Neural cell (in vitro differentiated cells): ENCODE measurements at regions not wholly inside any gene's neighbourhood (a gene's known extent, or its start where the extent isn't known, plus 50 kb on each side); places are given as distances from the start of the nearest gene placed in this dataset.

Source experiments
- CTCF ChIP-seq: fragments of 450-650 bp; IDR thresholded peaks from 2 replicates; pipeline ENCODE4 v1.5.1; 2014; ENCODE audit warnings: antibody characterized with exemption, mild to moderate bottlenecking, moderate library complexity; ENCODE audit not compliant: poor library complexity, severe bottlenecking
- EP300 ChIP-seq: fragments of 450-650 bp; conservative IDR thresholded peaks from 2 replicates; pipeline ENCODE4 v1.6.1; 2014; ENCODE audit warnings: antibody characterized with exemption, mild to moderate bottlenecking, moderate library complexity; ENCODE audit not compliant: poor library complexity, severe bottlenecking
- EZH2 ChIP-seq: fragments of 200-600, 300-800 bp; shearing (Covaris generic), sonication (generic); IDR thresholded peaks from 2 replicates; pipeline ENCODE4 v1.6.1; 2014; ENCODE audit warnings: antibody characterized with exemption, low read length, borderline replicate concordance, mild to moderate bottlenecking; ENCODE audit not compliant: insufficient read depth, poor library complexity, severe bottlenecking
- POLR2AphosphoS5 ChIP-seq: IDR thresholded peaks from 2 replicates; pipeline ENCODE4 v1.6.1; 2012
- RAD21 ChIP-seq: fragments of 450-650 bp; conservative IDR thresholded peaks from 2 replicates; pipeline ENCODE4 v1.6.1; 2014; ENCODE audit warnings: antibody characterized with exemption, mild to moderate bottlenecking, moderate library complexity
- REST ChIP-seq: IDR thresholded peaks from 2 replicates; pipeline ENCODE4 v1.6.1; 2012; ENCODE audit warnings: borderline replicate concordance
- SMC3 ChIP-seq: fragments of 450-650 bp; conservative IDR thresholded peaks from 2 replicates; pipeline ENCODE4 v1.6.1; 2014; ENCODE audit warnings: antibody characterized with exemption, mild to moderate bottlenecking, moderate library complexity; ENCODE audit not compliant: poor library complexity
- TAF1 ChIP-seq: IDR thresholded peaks from 2 replicates; pipeline ENCODE4 v1.6.1; 2012; ENCODE audit warnings: low read depth

GRCh38 chr13:69168436-69168835, 939.2 kb upstream of the ATXN8OS start:
- TF ChIP-seq EP300 (no peak), CTCF (no peak), SMC3 (no peak), REST (no peak), POLR2AphosphoS5 (no peak), TAF1 (no peak), EZH2 (no peak), RAD21 (no peak)
